ENCODE measurements at regions not wholly inside any gene's neighbourhood (a gene's known extent, or its start where the extent isn't known, plus 50 kb on each side); places are given as distances from the start of the nearest gene placed in this dataset.

DNA sequence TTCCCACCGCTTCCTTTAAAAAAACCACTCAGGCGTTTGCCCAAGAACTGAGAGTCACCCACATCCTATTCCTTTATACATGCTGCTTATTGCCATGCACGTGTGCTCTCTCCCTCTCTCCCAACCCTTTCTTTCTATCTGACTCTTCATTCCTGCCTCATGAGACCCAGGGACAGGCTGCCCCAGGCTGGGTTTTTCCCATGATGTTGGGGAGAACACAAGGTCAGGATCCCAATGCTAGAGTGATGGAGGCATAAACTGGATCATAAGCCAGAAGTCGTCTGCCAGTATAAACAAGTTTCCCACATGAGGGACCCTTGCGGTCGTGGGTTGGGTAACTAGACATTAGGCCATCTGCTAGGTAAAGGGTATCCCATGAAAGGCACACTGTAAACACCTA is 64.9 kb downstream of the CD2 start:
- Mint-ChIP-seq H3K9me3 (no peaks in the 10 kb centered on the region), H3K27ac (no peak overlapping the region), H3K4me1 (peaks cover 9% of the 10 kb centered on the region), H3K4me3 (no peak overlapping the region), H3K36me3 (no peaks in the 10 kb centered on the region), H3K27me3 (ENCODE audit: low read depth in 3 of 3) (no peaks in the 10 kb centered on the region)
- no peaks in the 10 kb centered on the region for H3K79me2 ChIP-seq (ENCODE audit: insufficient read depth, low read length)
- peak overlapping the region; percentile 6 for H2AFZ ChIP-seq (ENCODE audit: insufficient read depth, low read depth, low read length, poor library complexity, severe bottlenecking)
- H3K9ac ChIP-seq (ENCODE audit: insufficient read depth, low read length, poor library complexity, severe bottlenecking) = no peak overlapping the region
- H3K4me3 ChIP-seq (replicated peaks in 1 of 3; ENCODE audit: low read depth in 2 of 3, low read length in 3 of 3) = no peak overlapping the region
- H3K4me1 ChIP-seq (ENCODE audit: control insufficient read depth in 1 of 2, insufficient read depth in 2 of 2, low read length in 2 of 2) = no peaks in the 10 kb centered on the region
- no peak overlapping the region for H3K27ac ChIP-seq (ENCODE audit: low read depth in 1 of 2, low read length in 2 of 2)
- no peaks in the 10 kb centered on the region for H3K36me3 ChIP-seq (replicated peaks in 1 of 2; ENCODE audit: control insufficient read depth in 1 of 2, insufficient read depth in 2 of 2, low read length in 2 of 2)
- intact Hi-C loops (cut with micrococcal nuclease) = loop anchor here (5.0 to 10.0 kb wide), 2 partner anchors 54 to 82 kb away; no protein-coding TSS in a partner anchor
- no peak for DNase-seq
- no peaks in the 10 kb centered on the region for H3K27me3 ChIP-seq (ENCODE audit: control insufficient read depth in 2 of 2, insufficient read depth in 2 of 2, low read length in 2 of 2)
- H4K20me1 ChIP-seq (ENCODE audit: insufficient read depth, low read length) = no peaks in the 10 kb centered on the region
- no peak overlapping the region for H3K4me2 ChIP-seq (replicated peaks; ENCODE audit: extremely low read depth, low read length, poor library complexity, severe bottlenecking)
- WGBS (ENCODE audit: insufficient coverage) = 37% methylated on average over 4 of the region's 6 CpGs
- TF ChIP-seq, protein P1, sequence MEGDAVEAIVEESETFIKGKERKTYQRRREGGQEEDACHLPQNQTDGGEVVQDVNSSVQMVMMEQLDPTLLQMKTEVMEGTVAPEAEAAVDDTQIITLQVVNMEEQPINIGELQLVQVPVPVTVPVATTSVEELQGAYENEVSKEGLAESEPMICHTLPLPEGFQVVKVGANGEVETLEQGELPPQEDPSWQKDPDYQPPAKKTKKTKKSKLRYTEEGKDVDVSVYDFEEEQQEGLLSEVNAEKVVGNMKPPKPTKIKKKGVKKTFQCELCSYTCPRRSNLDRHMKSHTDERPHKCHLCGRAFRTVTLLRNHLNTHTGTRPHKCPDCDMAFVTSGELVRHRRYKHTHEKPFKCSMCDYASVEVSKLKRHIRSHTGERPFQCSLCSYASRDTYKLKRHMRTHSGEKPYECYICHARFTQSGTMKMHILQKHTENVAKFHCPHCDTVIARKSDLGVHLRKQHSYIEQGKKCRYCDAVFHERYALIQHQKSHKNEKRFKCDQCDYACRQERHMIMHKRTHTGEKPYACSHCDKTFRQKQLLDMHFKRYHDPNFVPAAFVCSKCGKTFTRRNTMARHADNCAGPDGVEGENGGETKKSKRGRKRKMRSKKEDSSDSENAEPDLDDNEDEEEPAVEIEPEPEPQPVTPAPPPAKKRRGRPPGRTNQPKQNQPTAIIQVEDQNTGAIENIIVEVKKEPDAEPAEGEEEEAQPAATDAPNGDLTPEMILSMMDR (IDR thresholded peaks at IDR 0.05) = no peak
- no peaks in the 10 kb centered on the region for H3K9me3 ChIP-seq (replicated peaks in 1 of 2; ENCODE audit: control insufficient read depth in 1 of 2, insufficient read depth in 1 of 2, low read length in 2 of 2)

- Mint-ChIP-seq H3K9me3 (no peaks in the 10 kb centered on the region), H3K4me3 (no peak overlapping the region), H3K27me3 (ENCODE audit: low read depth in 3 of 3) (no peaks in the 10 kb centered on the region), H3K4me1 (peaks cover 6% of the 10 kb centered on the region), H3K27ac (no peak overlapping the region), H3K36me3 (no peaks in the 10 kb centered on the region)
- TF ChIP-seq, protein P1 (IDR thresholded peaks at IDR 0.05) = no peak
- Histone ChIP-seq H3K79me2 (ENCODE audit: insufficient read depth, low read length) (no peaks in the 10 kb centered on the region), H3K9ac (ENCODE audit: insufficient read depth, low read length, poor library complexity, severe bottlenecking) (no peak overlapping the region), H3K4me2 (replicated peaks; ENCODE audit: extremely low read depth, low read length, poor library complexity, severe bottlenecking) (no peak overlapping the region), H3K9me3 (replicated peaks in 1 of 2; ENCODE audit: control insufficient read depth in 1 of 2, insufficient read depth in 1 of 2, low read length in 2 of 2) (no peaks in the 10 kb centered on the region), H3K4me3 (replicated peaks in 1 of 3; ENCODE audit: low read depth in 2 of 3, low read length in 3 of 3) (no peak overlapping the region), H3K4me1 (ENCODE audit: control insufficient read depth in 1 of 2, insufficient read depth in 2 of 2, low read length in 2 of 2) (no peaks in the 10 kb centered on the region), H3K27ac (ENCODE audit: low read depth in 1 of 2, low read length in 2 of 2) (no peak overlapping the region), H3K27me3 (ENCODE audit: control insufficient read depth in 2 of 2, insufficient read depth in 2 of 2, low read length in 2 of 2) (no peaks in the 10 kb centered on the region), H3K36me3 (replicated peaks in 1 of 2; ENCODE audit: control insufficient read depth in 1 of 2, insufficient read depth in 2 of 2, low read length in 2 of 2) (no peaks in the 10 kb centered on the region), H2AFZ (ENCODE audit: insufficient read depth, low read depth, low read length, poor library complexity, severe bottlenecking) (no peak overlapping the region), H4K20me1 (ENCODE audit: insufficient read depth, low read length) (no peaks in the 10 kb centered on the region)
- DNase-seq = no peak
- intact Hi-C loops (cut with micrococcal nuclease) = no loop called here
- 100% methylated on average over 1 of the region's 6 CpGs for WGBS (ENCODE audit: insufficient coverage)
Observed at GRCh38 chr1:116820369-116820768, 66.1 kb downstream of the CD2 start.

All from CD14-positive monocyte (primary cell).